GM12878 (cell line): ENCODE measurements at regions not wholly inside any gene's neighbourhood (a gene's known extent, or its start where the extent isn't known, plus 50 kb on each side); places are given as distances from the start of the nearest gene placed in this dataset.

ENCODE experiments used
- ATAC-seq: fragments of 200-7000 bp; cut with Tn5 transposase; 3 replicates; pipeline ENCODE4 v1.9.1; 2020; ENCODE audit warnings: mild to moderate bottlenecking, moderate library complexity
- BruUV-seq: library from RNA; stranded (reverse); fragments of 400-500 nt; replicated peaks from 2 replicates; lab custom pipeline; 2021; lab: Mats Ljungman, UMichigan
- CTCF ChIA-PET: fragments of 300-600 bp; sonication (Branson Sonifier 250); formaldehyde crosslinking; extraction: SDS; loops from one replicate; lab custom pipeline; 2021; ENCODE audit warnings: inconsistent platforms; lab: Yijun Ruan, JAX
- POLR2A ChIA-PET: fragments of 350-600 bp; formaldehyde crosslinking; extraction: SDS; loops from one replicate; lab custom pipeline; 2021; ENCODE audit warnings: inconsistent platforms; lab: Charles Lee
- RAD21 ChIA-PET: fragments of 300-600 bp; sonication (Branson Sonifier 250); formaldehyde crosslinking; loops from one replicate; lab custom pipeline; 2023; ENCODE audit warnings: antibody characterized with exemption; ENCODE audit not compliant: unreplicated experiment; lab: Charles Lee
- SMC1A ChIA-PET: fragments of 300-600 bp; sonication (Branson Sonifier 250); formaldehyde crosslinking; loops from one replicate; lab custom pipeline; 2023; ENCODE audit not compliant: unreplicated experiment, uncharacterized antibody; lab: Charles Lee
- DNase-seq: peaks from one replicate; pipeline ENCODE4 v3.0.0-alpha.2; 2011; ENCODE audit warnings: low read depth, low spot score
- FAIRE-seq: peaks from 3 replicates; lab custom pipeline; 2011; peaks lifted over from hg19 to GRCh38; lab: Jason Lieb, UNC
- H2AFZ ChIP-seq: 2 replicates; pipeline ENCODE4 v1.6.0; 2011; ENCODE audit warnings: low read depth, low read length, control low read depth; ENCODE audit not compliant: control insufficient read depth
- H3K27ac ChIP-seq: 2 replicates; pipeline ENCODE4 v1.5.1; 2011; ENCODE audit warnings: control low read depth; ENCODE audit not compliant: control insufficient read depth, insufficient read depth
- H3K27me3 ChIP-seq, 2 experiments: replicated peaks in 1 of 2; 2 replicates each; pipeline versions ENCODE4 v1.6.0 to v1.6.1; 2011; ENCODE audit warnings: low read length in 1 of 2; ENCODE audit not compliant: control insufficient read depth in 2 of 2, insufficient read depth in 2 of 2
- H3K36me3 ChIP-seq, 2 experiments: 2 replicates each; pipeline ENCODE4 v1.5.1; 2011; ENCODE audit warnings: low read length in 1 of 2; ENCODE audit not compliant: control insufficient read depth in 2 of 2, insufficient read depth in 2 of 2
- H3K4me1 ChIP-seq: 2 replicates; pipeline ENCODE4 v1.6.1; 2011; ENCODE audit warnings: mild to moderate bottlenecking, low read length, moderate library complexity, mixed read lengths; ENCODE audit not compliant: control insufficient read depth, insufficient read depth
- H3K4me2 ChIP-seq: 2 replicates; pipeline ENCODE4 v1.6.0; 2011; ENCODE audit warnings: control low read depth; ENCODE audit not compliant: control insufficient read depth, insufficient read depth
- H3K4me3 ChIP-seq: fragments of 200-600 bp; sonication (generic); 2 replicates; pipeline ENCODE4 v1.5.1; 2016
- H3K79me2 ChIP-seq: 2 replicates; pipeline ENCODE4 v1.6.0; 2011; ENCODE audit warnings: low read length; ENCODE audit not compliant: control insufficient read depth, insufficient read depth
- H3K9ac ChIP-seq: 2 replicates; pipeline ENCODE4 v1.8.0; 2011; ENCODE audit warnings: low read length, control low read depth, mixed read lengths; ENCODE audit not compliant: control insufficient read depth, insufficient read depth
- H3K9me3 ChIP-seq: replicated peaks from 3 replicates; pipeline ENCODE4 v1.5.1; 2011; ENCODE audit warnings: mild to moderate bottlenecking, low read length; ENCODE audit not compliant: control insufficient read depth, insufficient read depth
- H4K20me1 ChIP-seq: 2 replicates; pipeline ENCODE4 v1.6.0; 2011; ENCODE audit not compliant: control insufficient read depth, insufficient read depth
- BCL3 ChIP-seq: IDR thresholded peaks from 2 replicates; pipeline ENCODE4 v1.6.1; 2011; ENCODE audit warnings: borderline replicate concordance, low read depth, mild to moderate bottlenecking, moderate library complexity, low read length; ENCODE audit not compliant: insufficient read depth, poor library complexity, severe bottlenecking
- STAT3 ChIP-seq: IDR thresholded peaks from 2 replicates; pipeline ENCODE4 v1.6.1; 2011; ENCODE audit warnings: low read depth, low read length, improper control_type of control experiment
- ZNF592 ChIP-seq: fragments of 450-650 bp; IDR thresholded peaks from 2 replicates; pipeline ENCODE4 v1.6.1; 2017; ENCODE audit warnings: mild to moderate bottlenecking, moderate library complexity
- WGBS: methylation state at CpG from one replicate; pipeline ENCODE4 v1.1.6; 2016; ENCODE audit warnings: low lambda C conversion rate; ENCODE audit not compliant: insufficient replicate concordance, insufficient coverage; ENCODE audit errors: missing lambda C conversion rate; 5-methylcytosine and 5-hydroxymethylcytosine counted together
- in situ Hi-C: fragments of 300-500 bp; cut with MboI; formaldehyde crosslinking; loops from 9 replicates; pipeline ENCODE4 v1.14.3; 2018; ENCODE audit warnings: mixed read lengths
- intact Hi-C: fragments of 100-400 bp; cut with micrococcal nuclease; formaldehyde crosslinking; loops from one replicate; pipeline ENCODE4 v1.14.2; 2022; ENCODE audit not compliant: unreplicated experiment

GRCh38 chr1:94608142-94608851 is 66.7 kb upstream of the F3 start:
- Histone ChIP-seq H3K4me2 (no peak overlapping the region), H2AFZ (no peak overlapping the region), H3K27ac (no peak overlapping the region), H4K20me1 (no peaks in the 10 kb centered on the region), H3K9me3 (no peaks in the 10 kb centered on the region), H3K4me3 (no peak overlapping the region), H3K4me1 (no peaks in the 10 kb centered on the region), H3K79me2 (no peaks in the 10 kb centered on the region), H3K9ac (no peak overlapping the region), H3K36me3 (no peaks in the 10 kb centered on the region), H3K27me3 (no peaks in the 10 kb centered on the region; a peak in 1 of 4 replicates)
- SMC1A ChIA-PET, result no interaction called here
- in situ Hi-C loops (no loop called here), intact Hi-C loops (no loop called here)
- no TSS peak for BruUV-seq
- CTCF ChIA-PET, result no interaction called here
- no peak for ATAC-seq
- no peak for TF ChIP-seq STAT3
- TF ChIP-seq BCL3, result no peak
- TF ChIP-seq ZNF592, result no peak
- no peak for FAIRE-seq
- POLR2A ChIA-PET, result no interaction called here
- no peak for DNase-seq
- RAD21 ChIA-PET, result no interaction called here
- 33% methylated on average over 10 of the region's 10 CpGs for WGBS
